ENCODE measurements at regions not wholly inside any gene's neighbourhood (a gene's known extent, or its start where the extent isn't known, plus 50 kb on each side); places are given as distances from the start of the nearest gene placed in this dataset.

DNA sequence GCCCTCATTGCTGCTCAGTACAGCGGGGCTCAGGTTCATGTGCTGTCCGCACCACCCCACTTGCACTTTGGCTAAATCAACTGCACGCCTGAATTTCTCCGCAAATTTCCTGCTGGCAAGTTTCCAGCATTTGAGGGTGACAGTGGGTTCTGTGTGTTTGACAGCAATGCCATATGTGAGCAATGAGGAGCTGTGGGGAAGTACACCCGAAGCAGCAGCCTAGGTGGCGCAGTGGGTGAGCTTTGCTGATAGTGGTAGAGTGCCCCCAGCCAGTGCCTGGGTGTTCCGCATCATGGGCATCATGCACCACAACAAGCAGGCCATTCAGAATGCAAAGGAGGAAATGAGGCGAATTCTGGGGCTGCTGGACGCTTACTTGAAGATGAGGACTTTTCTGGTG lies 103.9 kb upstream of the POT1 start:
- WGBS (ENCODE audit: low lambda C conversion rate, missing lambda C conversion rate): 96% methylated on average over 9 of the region's 9 CpGs
- no peaks in the 10 kb centered on the region for H4K20me1 ChIP-seq (ENCODE audit: insufficient read depth, poor library complexity, severe bottlenecking)
- H3K27ac ChIP-seq: no peak overlapping the region
- no peak overlapping the region for H3K4me3 ChIP-seq
- TF ChIP-seq EZH2phosphoT487 (IDR thresholded peaks at IDR 0.05; ENCODE audit: low read depth, severe bottlenecking, unreplicated experiment): no peak
- TF ChIP-seq EZH2 (IDR thresholded peaks at IDR 0.05; ENCODE audit: borderline replicate concordance): no peak
- TF ChIP-seq, protein P1, sequence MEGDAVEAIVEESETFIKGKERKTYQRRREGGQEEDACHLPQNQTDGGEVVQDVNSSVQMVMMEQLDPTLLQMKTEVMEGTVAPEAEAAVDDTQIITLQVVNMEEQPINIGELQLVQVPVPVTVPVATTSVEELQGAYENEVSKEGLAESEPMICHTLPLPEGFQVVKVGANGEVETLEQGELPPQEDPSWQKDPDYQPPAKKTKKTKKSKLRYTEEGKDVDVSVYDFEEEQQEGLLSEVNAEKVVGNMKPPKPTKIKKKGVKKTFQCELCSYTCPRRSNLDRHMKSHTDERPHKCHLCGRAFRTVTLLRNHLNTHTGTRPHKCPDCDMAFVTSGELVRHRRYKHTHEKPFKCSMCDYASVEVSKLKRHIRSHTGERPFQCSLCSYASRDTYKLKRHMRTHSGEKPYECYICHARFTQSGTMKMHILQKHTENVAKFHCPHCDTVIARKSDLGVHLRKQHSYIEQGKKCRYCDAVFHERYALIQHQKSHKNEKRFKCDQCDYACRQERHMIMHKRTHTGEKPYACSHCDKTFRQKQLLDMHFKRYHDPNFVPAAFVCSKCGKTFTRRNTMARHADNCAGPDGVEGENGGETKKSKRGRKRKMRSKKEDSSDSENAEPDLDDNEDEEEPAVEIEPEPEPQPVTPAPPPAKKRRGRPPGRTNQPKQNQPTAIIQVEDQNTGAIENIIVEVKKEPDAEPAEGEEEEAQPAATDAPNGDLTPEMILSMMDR (IDR thresholded peaks at IDR 0.05; ENCODE audit: poor library complexity): no peak
- no peak overlapping the region for H3K4me2 ChIP-seq
- no peak overlapping the region for H2AFZ ChIP-seq
- no peaks in the 10 kb centered on the region for H3K9me3 ChIP-seq (ENCODE audit: low read depth)
- H3K79me2 ChIP-seq: no peaks in the 10 kb centered on the region
- H3K4me1 ChIP-seq (ENCODE audit: insufficient read depth): no peaks in the 10 kb centered on the region
- H3K9me2 ChIP-seq (replicated peaks; ENCODE audit: insufficient read depth): no peaks in the 10 kb centered on the region
- H3K36me3 ChIP-seq (replicated peaks; ENCODE audit: insufficient read depth, low read depth): no peaks in the 10 kb centered on the region
- no peak for DNase-seq (ENCODE audit: low spot score)
- no peaks in the 10 kb centered on the region for H3K27me3 ChIP-seq

DNA sequence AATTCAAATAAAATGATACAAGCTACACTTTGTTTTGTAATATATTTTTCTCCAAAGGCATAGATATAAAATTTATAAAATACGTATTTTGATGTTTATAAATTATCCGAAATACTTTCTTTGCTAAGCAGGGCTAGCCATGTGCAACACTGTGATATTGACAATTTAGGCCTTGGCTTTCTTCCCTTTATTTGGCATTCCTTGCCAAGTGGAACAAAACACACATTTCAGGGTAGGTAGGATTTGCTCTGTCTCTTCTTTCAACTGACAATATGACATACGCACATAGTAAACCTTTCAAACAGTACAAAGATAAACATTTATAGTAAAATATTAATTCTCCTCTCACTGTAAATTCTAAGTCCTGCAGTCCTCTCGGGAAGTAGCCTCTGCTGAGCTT lies 103.3 kb upstream of the POT1 start:
- Histone ChIP-seq H3K9me2 (replicated peaks; ENCODE audit: insufficient read depth) (no peaks in the 10 kb centered on the region), H3K79me2 (no peaks in the 10 kb centered on the region), H3K4me2 (no peak overlapping the region), H3K27me3 (no peaks in the 10 kb centered on the region), H3K27ac (no peak overlapping the region), H2AFZ (no peak overlapping the region), H4K20me1 (ENCODE audit: insufficient read depth, poor library complexity, severe bottlenecking) (no peaks in the 10 kb centered on the region), H3K36me3 (replicated peaks; ENCODE audit: insufficient read depth, low read depth) (no peaks in the 10 kb centered on the region), H3K4me1 (ENCODE audit: insufficient read depth) (no peaks in the 10 kb centered on the region), H3K4me3 (no peak overlapping the region), H3K9me3 (ENCODE audit: low read depth) (no peaks in the 10 kb centered on the region)
- no peak for DNase-seq (ENCODE audit: low spot score)
- WGBS (ENCODE audit: low lambda C conversion rate, missing lambda C conversion rate): 56% methylated on average over 4 of the region's 4 CpGs
- TF ChIP-seq EZH2 (IDR thresholded peaks at IDR 0.05; ENCODE audit: borderline replicate concordance) (no peak), EZH2phosphoT487 (IDR thresholded peaks at IDR 0.05; ENCODE audit: low read depth, severe bottlenecking, unreplicated experiment) (no peak)
- TF ChIP-seq, protein P1 (IDR thresholded peaks at IDR 0.05; ENCODE audit: poor library complexity): no peak

DNA sequence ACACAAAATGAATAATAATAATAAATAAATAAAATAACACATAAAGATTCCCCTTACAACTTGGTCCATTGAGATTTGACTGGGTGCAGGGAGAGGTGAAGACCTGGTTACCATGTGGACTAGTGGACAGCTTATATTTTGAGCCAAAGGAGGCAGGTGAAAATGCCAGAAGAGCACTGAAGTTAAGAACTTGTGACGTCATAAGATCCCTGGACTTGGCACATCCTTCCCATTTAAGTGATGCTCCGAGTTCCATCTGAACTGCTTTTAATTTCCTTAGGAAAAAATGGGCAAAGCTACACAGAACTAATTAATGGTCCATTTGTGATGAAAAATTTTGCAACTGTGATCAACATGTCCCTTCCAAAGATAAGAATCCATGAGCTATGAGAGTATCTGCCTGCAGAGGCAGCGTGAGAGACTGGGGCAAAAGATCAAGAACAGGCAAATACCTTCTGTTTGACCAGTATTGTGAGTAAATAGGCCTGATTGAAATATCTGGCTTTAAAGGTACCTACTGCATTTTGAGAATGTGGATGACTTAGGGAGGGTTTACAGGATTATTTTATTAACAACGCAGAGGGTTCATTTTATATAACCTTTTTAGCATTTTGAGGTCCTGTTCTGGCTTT lies 101.2 kb upstream of the POT1 start:
- Histone ChIP-seq H3K27ac (no peak overlapping the region), H3K4me3 (no peak overlapping the region), H3K9me2 (replicated peaks; ENCODE audit: insufficient read depth) (no peaks in the 10 kb centered on the region), H2AFZ (no peak overlapping the region), H3K36me3 (replicated peaks; ENCODE audit: insufficient read depth, low read depth) (no peaks in the 10 kb centered on the region), H3K9me3 (ENCODE audit: low read depth) (no peaks in the 10 kb centered on the region), H3K79me2 (no peaks in the 10 kb centered on the region), H4K20me1 (ENCODE audit: insufficient read depth, poor library complexity, severe bottlenecking) (no peaks in the 10 kb centered on the region), H3K27me3 (no peaks in the 10 kb centered on the region), H3K4me2 (no peak overlapping the region), H3K4me1 (ENCODE audit: insufficient read depth) (no peaks in the 10 kb centered on the region)
- no peak for DNase-seq (ENCODE audit: low spot score)
- whole genome bisulfite sequencing (ENCODE audit: low lambda C conversion rate, missing lambda C conversion rate): 76% methylated on average over 4 of the region's 4 CpGs
- no peak for TF ChIP-seq EZH2 (IDR thresholded peaks at IDR 0.05; ENCODE audit: borderline replicate concordance)
- no peak for TF ChIP-seq EZH2phosphoT487 (IDR thresholded peaks at IDR 0.05; ENCODE audit: low read depth, severe bottlenecking, unreplicated experiment)
- TF ChIP-seq, protein P1 (IDR thresholded peaks at IDR 0.05; ENCODE audit: poor library complexity): no peak

Measured in hepatocyte (in vitro differentiated cells).